ENCODE measurements at regions not wholly inside any gene's neighbourhood (a gene's known extent, or its start where the extent isn't known, plus 50 kb on each side); places are given as distances from the start of the nearest gene placed in this dataset.

DNA sequence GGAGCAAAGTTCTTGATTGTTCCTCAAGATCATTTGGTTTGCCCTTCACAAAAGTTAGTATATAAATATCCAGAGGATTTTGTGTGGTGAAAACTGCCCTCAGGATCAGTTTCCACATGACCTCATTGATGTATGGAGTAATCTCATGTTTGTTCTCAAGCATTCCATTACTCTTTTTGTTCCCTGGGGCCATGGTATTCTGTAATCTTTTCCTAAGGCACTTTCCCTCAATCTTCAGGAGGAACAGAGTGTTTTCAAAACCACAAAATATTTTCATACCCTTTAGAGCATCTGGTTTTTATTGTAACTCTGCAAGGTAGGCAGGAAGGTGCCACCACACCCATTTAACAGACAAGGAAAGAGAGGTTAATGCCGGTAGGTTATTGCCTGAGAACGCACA, 99.6 kb downstream of the FAM181B start:
- no TSS peak for BruUV-seq (replicated peaks)
- intact Hi-C loops (cut with micrococcal nuclease) = no loop called here
- H3K27ac Mint-ChIP-seq (ENCODE audit: low read depth, unreplicated experiment) = no peak overlapping the region
- ChIA-PET POLR2A (no interaction called here), CTCF (interaction anchor here (0.5 kb wide), 1 partner anchor 134 kb away, joined by 3 read pairs; no protein-coding TSS in a partner anchor)
- no peaks in the 10 kb centered on the region for H3K9me3 Mint-ChIP-seq (ENCODE audit: unreplicated experiment)
- DNase-seq (ENCODE audit: unreplicated experiment) = peak; percentile 25
- H3K4me3 Mint-ChIP-seq (ENCODE audit: unreplicated experiment) = no peak overlapping the region
- TF ChIP-seq CTCF (IDR thresholded peaks at IDR 0.05; ENCODE audit: unreplicated experiment) = no peak
- H3K4me1 Mint-ChIP-seq (ENCODE audit: insufficient read depth, unreplicated experiment) = peaks cover 16% of the 10 kb centered on the region
- peaks cover 31% of the 10 kb centered on the region for H3K27me3 Mint-ChIP-seq (ENCODE audit: insufficient read depth, unreplicated experiment)
- H3K36me3 Mint-ChIP-seq (ENCODE audit: insufficient read depth, unreplicated experiment) = no peaks in the 10 kb centered on the region

GRCh38 chr11:82631722-82632630, 101.7 kb downstream of the FAM181B start:
- POLR2A ChIA-PET = no interaction called here

GRCh38 chr11:82610671-82611070, 123.0 kb downstream of the FAM181B start:
- H3K4me3 Mint-ChIP-seq (ENCODE audit: unreplicated experiment) = no peak overlapping the region

More at GRCh38 chr11:82631722-82632630, 101.7 kb downstream of the FAM181B start:
- intact Hi-C loops (cut with micrococcal nuclease) = no loop called here
- Mint-ChIP-seq H3K4me1 (ENCODE audit: insufficient read depth, unreplicated experiment) (peaks cover 16% of the 10 kb centered on the region), H3K4me3 (ENCODE audit: unreplicated experiment) (no peak overlapping the region), H3K27me3 (ENCODE audit: insufficient read depth, unreplicated experiment) (peaks cover 10% of the 10 kb centered on the region), H3K36me3 (ENCODE audit: insufficient read depth, unreplicated experiment) (no peaks in the 10 kb centered on the region), H3K27ac (ENCODE audit: low read depth, unreplicated experiment) (no peak overlapping the region), H3K9me3 (ENCODE audit: unreplicated experiment) (no peaks in the 10 kb centered on the region)
- no peak for DNase-seq (ENCODE audit: unreplicated experiment)
- TF ChIP-seq CTCF (IDR thresholded peaks at IDR 0.05; ENCODE audit: unreplicated experiment) = no peak
- no TSS peak for BruUV-seq (replicated peaks)
- CTCF ChIA-PET = interaction anchor here (0.6 to 1.2 kb wide), 2 partner anchors 17 to 1159 kb away, joined by 3 read pairs; no protein-coding TSS in a partner anchor

More at GRCh38 chr11:82610671-82611070, 123.0 kb downstream of the FAM181B start:
- Mint-ChIP-seq H3K36me3 (ENCODE audit: insufficient read depth, unreplicated experiment) (no peaks in the 10 kb centered on the region), H3K27ac (ENCODE audit: low read depth, unreplicated experiment) (no peak overlapping the region), H3K4me1 (ENCODE audit: insufficient read depth, unreplicated experiment) (no peaks in the 10 kb centered on the region), H3K9me3 (ENCODE audit: unreplicated experiment) (no peaks in the 10 kb centered on the region), H3K27me3 (ENCODE audit: insufficient read depth, unreplicated experiment) (peaks cover 64% of the 10 kb centered on the region)
- intact Hi-C loops (cut with micrococcal nuclease) = no loop called here
- DNase-seq (ENCODE audit: unreplicated experiment) = no peak
- TF ChIP-seq CTCF (IDR thresholded peaks at IDR 0.05; ENCODE audit: unreplicated experiment) = no peak
- ChIA-PET CTCF (no interaction called here), POLR2A (no interaction called here)
- BruUV-seq (replicated peaks) = no TSS peak

All from MCF 10A (cell line).